HCT116 (cell line): ENCODE measurements at regions not wholly inside any gene's neighbourhood (a gene's known extent, or its start where the extent isn't known, plus 50 kb on each side); places are given as distances from the start of the nearest gene placed in this dataset.

Experiments used
- ATAC-seq: fragments of 200-7000 bp; cut with Tn5 transposase; 2 replicates; pipeline ENCODE4 v1.9.1; 2020; ENCODE audit warnings: mild to moderate bottlenecking, moderate library complexity
- BruUV-seq: library from RNA; stranded (reverse); fragments of 400-500 nt; replicated peaks from 2 replicates; lab custom pipeline; 2021; lab: Mats Ljungman, UMichigan
- CTCF ChIA-PET: fragments of 300-600 bp; sonication (Branson Sonifier 250); formaldehyde crosslinking; loops from one replicate; lab custom pipeline; 2021; ENCODE audit warnings: antibody characterized with exemption; lab: Charles Lee
- POLR2A ChIA-PET: fragments of 300-600, 350-600 bp; sonication (Branson Sonifier 250); formaldehyde crosslinking; loops from one replicate; lab custom pipeline; 2021; ENCODE audit warnings: antibody characterized with exemption; lab: Charles Lee
- RAD21 ChIA-PET, 2 experiments: fragments of 300-600 bp; sonication (Branson Sonifier 250); formaldehyde crosslinking; loops; one replicate each; lab custom pipeline; 2023; ENCODE audit warnings: low total read pairs in 2 of 2; ENCODE audit not compliant: uncharacterized antibody in 2 of 2, unreplicated experiment in 2 of 2, low non-redundant PET in 1 of 2; lab: Charles Lee
- DNase-seq: peaks from one replicate; pipeline ENCODE4 v3.0.0-alpha.2; 2010; ENCODE audit warnings: low read depth, low spot score
- H2AFZ ChIP-seq: fragments of 200-600 bp; shearing (Covaris generic), sonication (generic); 2 replicates; pipeline ENCODE4 v1.6.1; 2017; ENCODE audit warnings: low read depth, mixed run types, mixed read lengths, antibody characterized with exemption, low read length; ENCODE audit not compliant: poor library complexity, severe bottlenecking
- H3K27ac ChIP-seq: 2 replicates; pipeline ENCODE4 v1.5.1; 2012; ENCODE audit warnings: low read depth, low read length
- H3K27me3 ChIP-seq: fragments of 200-600 bp; sonication (generic); 2 replicates; pipeline ENCODE4 v1.6.1; 2016; ENCODE audit warnings: mixed run types, low read length, mixed read lengths; ENCODE audit not compliant: insufficient read depth
- H3K36me3 ChIP-seq, 2 experiments: fragments of 200-500 bp in 1 of 2; fragments of 200-600 bp in 1 of 2; sonication (Bioruptor generic) in 1 of 2; sonication (generic) in 1 of 2; 2 replicates each; pipeline versions ENCODE4 v1.5.1 to v1.6.1; 2014 to 2016; ENCODE audit warnings: low read length in 2 of 2, inconsistent platforms in 1 of 2, mixed read lengths in 1 of 2, mixed run types in 1 of 2; ENCODE audit not compliant: insufficient read depth in 2 of 2, control insufficient read depth in 1 of 2
- H3K4me1 ChIP-seq, 2 experiments: fragments of 200-600 bp in 1 of 2; sonication (generic) in 1 of 2; 2 replicates each; pipeline versions ENCODE4 v1.5.1 to v1.6.1; 2012 to 2017; ENCODE audit warnings: low read length in 2 of 2, inconsistent platforms in 1 of 2, mild to moderate bottlenecking in 1 of 2, mixed read lengths in 1 of 2, mixed run types in 1 of 2, moderate library complexity in 1 of 2; ENCODE audit not compliant: insufficient read depth in 2 of 2, control insufficient read depth in 1 of 2
- H3K4me2 ChIP-seq: fragments of 200-600 bp; sonication (generic); 2 replicates; pipeline ENCODE4 v1.6.1; 2017; ENCODE audit warnings: mixed run types, low read length, mixed read lengths
- H3K4me3 ChIP-seq, 2 experiments: fragments of 200-600 bp in 1 of 2; sonication (generic) in 1 of 2; replicated peaks in 1 of 2; 2 replicates each; pipeline ENCODE4 v1.5.1; 2011 to 2016; ENCODE audit warnings: low read length in 2 of 2, control low read depth in 1 of 2, low read depth in 1 of 2, mild to moderate bottlenecking in 1 of 2, mixed read lengths in 1 of 2, mixed run types in 1 of 2
- H3K79me2 ChIP-seq: fragments of 200-600 bp; sonication (generic); 2 replicates; pipeline ENCODE4 v1.6.1; 2017; ENCODE audit warnings: mild to moderate bottlenecking, mixed run types, low read length, moderate library complexity, mixed read lengths; ENCODE audit not compliant: insufficient read depth
- H3K9ac ChIP-seq: fragments of 200-600 bp; sonication (generic); 2 replicates; pipeline ENCODE4 v1.6.1; 2016; ENCODE audit warnings: low read length, mixed read lengths
- H3K9me2 ChIP-seq: fragments of 200-600 bp; sonication (generic), shearing (Covaris generic); 2 replicates; pipeline ENCODE4 v1.6.1; 2017; ENCODE audit warnings: mixed run types, mild to moderate bottlenecking, moderate library complexity; ENCODE audit not compliant: insufficient read depth
- H3K9me3 ChIP-seq, 2 experiments: fragments of 200-500 bp in 1 of 2; fragments of 200-600 bp in 1 of 2; sonication (Bioruptor generic) in 1 of 2; sonication (generic) in 1 of 2; 2 replicates each; pipeline ENCODE4 v1.6.1; 2014 to 2017; ENCODE audit warnings: low read length in 2 of 2, mixed read lengths in 2 of 2, inconsistent platforms in 1 of 2, low read depth in 1 of 2, mild to moderate bottlenecking in 1 of 2, mixed run types in 1 of 2, moderate library complexity in 1 of 2; ENCODE audit not compliant: control insufficient read depth in 1 of 2, insufficient read depth in 1 of 2
- H4K20me1 ChIP-seq: fragments of 200-600 bp; sonication (generic), shearing (Covaris generic); 2 replicates; pipeline ENCODE4 v1.6.1; 2017; ENCODE audit warnings: mixed run types, mild to moderate bottlenecking, moderate library complexity; ENCODE audit not compliant: insufficient read depth
- CEBPB ChIP-seq: IDR thresholded peaks from 2 replicates; pipeline ENCODE4 v1.6.1; 2012; ENCODE audit warnings: low read depth
- ELF1 ChIP-seq: IDR thresholded peaks from 2 replicates; pipeline ENCODE4 v1.6.1; 2012; ENCODE audit warnings: low read depth, borderline replicate concordance
- EZH2 ChIP-seq: fragments of 200-600 bp; sonication (generic); IDR thresholded peaks from 2 replicates; pipeline ENCODE4 v1.6.1; 2017; ENCODE audit warnings: antibody characterized with exemption, mixed run types
- EZH2phosphoT487 ChIP-seq: fragments of 200-600 bp; IDR thresholded peaks from 2 replicates; pipeline ENCODE4 v1.6.1; 2018; ENCODE audit warnings: antibody characterized with exemption, borderline replicate concordance
- JUND ChIP-seq: IDR thresholded peaks from 2 replicates; pipeline ENCODE4 v1.6.1; 2012
- MAX ChIP-seq: IDR thresholded peaks from 2 replicates; pipeline ENCODE4 v1.6.1; 2012
- POLR2AphosphoS5 ChIP-seq: IDR thresholded peaks from 2 replicates; pipeline ENCODE4 v1.6.1; 2011; ENCODE audit warnings: mild to moderate bottlenecking, low read depth, low read length, moderate library complexity
- RAD21 ChIP-seq: IDR thresholded peaks from 2 replicates; pipeline ENCODE4 v1.6.1; 2012; ENCODE audit warnings: low read depth, mild to moderate bottlenecking
- REST ChIP-seq: IDR thresholded peaks from 2 replicates; pipeline ENCODE4 v1.6.1; 2012; ENCODE audit warnings: low read depth
- SIN3A ChIP-seq: IDR thresholded peaks from 2 replicates; pipeline ENCODE4 v1.6.1; 2012; ENCODE audit warnings: low read depth
- SP1 ChIP-seq: IDR thresholded peaks from 2 replicates; pipeline ENCODE4 v1.6.1; 2012; ENCODE audit warnings: low read depth
- SRF ChIP-seq: IDR thresholded peaks from 2 replicates; pipeline ENCODE4 v1.6.1; 2012; ENCODE audit warnings: low read depth
- ZBTB33 ChIP-seq: IDR thresholded peaks from 2 replicates; pipeline ENCODE4 v1.6.1; 2011; ENCODE audit warnings: mild to moderate bottlenecking, low read length, moderate library complexity; ENCODE audit not compliant: insufficient replicate concordance; ENCODE audit errors: extremely low read depth
- intact Hi-C: fragments of 100-400 bp; cut with micrococcal nuclease; formaldehyde crosslinking; loops from 2 replicates; pipeline ENCODE4 v1.10.0; 2022

GRCh38 chr10:4545062-4545461, 280.9 kb upstream of the AKR1E2 start:
- TF ChIP-seq SIN3A (no peak), MAX (no peak), SP1 (no peak), JUND (no peak), ELF1 (no peak), ZBTB33 (no peak), REST (no peak), RAD21 (no peak), SRF (no peak), EZH2phosphoT487 (no peak), CEBPB (no peak), POLR2AphosphoS5 (no peak), EZH2 (no peak)
- Histone ChIP-seq H3K4me3 (no peak overlapping the region), H3K4me1 (peaks cover 0 to 22% of the 10 kb centered on the region in 2 experiments; a peak in 2 of 4 replicates), H2AFZ (no peak overlapping the region), H3K27me3 (no peaks in the 10 kb centered on the region), H3K9me2 (no peaks in the 10 kb centered on the region), H3K36me3 (no peaks in the 10 kb centered on the region), H3K9ac (no peak overlapping the region), H3K4me2 (no peak overlapping the region), H3K79me2 (no peaks in the 10 kb centered on the region), H3K27ac (no peak overlapping the region), H3K9me3 (no peaks in the 10 kb centered on the region), H4K20me1 (no peaks in the 10 kb centered on the region)
- intact Hi-C loops = no loop called here
- ChIA-PET POLR2A (no interaction called here), CTCF (no interaction called here), RAD21 (no interaction called here)
- DNase-seq (no peak), ATAC-seq (no peak)
- BruUV-seq = no TSS peak
